UCSD-AML1 (cell line): ENCODE measurements at regions not wholly inside any gene's neighbourhood (a gene's known extent, or its start where the extent isn't known, plus 50 kb on each side); places are given as distances from the start of the nearest gene placed in this dataset.
"Not testable (repeated sequence)": the region's sequence is repeated elsewhere in the genome, so short reads cannot be mapped to it uniquely, and the experiment has no call there.

Source experiments
- DNase-seq: peaks from one replicate; lab custom pipeline; 2025; ENCODE audit not compliant: unreplicated experiment; lab: John Stamatoyannopoulos, UW

DNA sequence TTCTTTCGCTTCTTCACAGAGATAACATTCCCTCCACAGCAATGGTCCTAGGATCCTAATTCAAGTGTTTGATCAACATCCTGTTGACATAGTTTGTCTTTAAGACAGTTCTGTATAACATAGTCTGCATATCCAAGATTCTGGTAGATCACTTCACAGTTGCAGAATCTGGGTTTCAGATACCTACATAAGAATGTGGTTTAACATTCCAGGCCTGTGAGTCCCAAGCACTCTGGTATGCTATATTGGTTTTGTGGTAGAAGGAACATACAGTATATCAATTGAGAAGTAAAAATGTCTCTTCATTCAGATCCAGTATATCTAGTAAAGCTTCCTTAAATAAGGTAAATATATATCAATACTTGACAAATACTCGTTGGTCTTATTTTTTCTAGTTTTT lies 914.2 kb upstream of the CDH6 start:
- DNase-seq, result no peak

DNA sequence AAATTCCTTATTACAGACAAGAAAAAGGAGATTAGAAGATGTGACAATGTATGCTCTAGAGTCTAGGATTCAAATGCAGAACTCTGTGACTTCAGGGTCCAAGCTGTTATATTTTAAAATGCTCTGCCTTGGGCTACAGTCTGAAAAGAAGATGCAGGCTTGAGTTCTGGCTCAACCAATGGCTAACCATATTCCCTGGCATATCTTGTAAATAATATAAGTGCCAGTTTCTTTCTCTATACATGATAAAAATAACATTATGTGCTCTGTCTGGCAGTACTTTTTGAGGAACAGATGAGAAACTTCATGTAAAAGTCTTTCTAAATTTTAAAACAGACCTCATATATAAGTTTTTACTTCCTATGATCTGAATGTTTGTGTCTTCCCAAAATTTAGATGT lies 926.5 kb upstream of the CDH6 start:
- DNase-seq, result no peak

DNA sequence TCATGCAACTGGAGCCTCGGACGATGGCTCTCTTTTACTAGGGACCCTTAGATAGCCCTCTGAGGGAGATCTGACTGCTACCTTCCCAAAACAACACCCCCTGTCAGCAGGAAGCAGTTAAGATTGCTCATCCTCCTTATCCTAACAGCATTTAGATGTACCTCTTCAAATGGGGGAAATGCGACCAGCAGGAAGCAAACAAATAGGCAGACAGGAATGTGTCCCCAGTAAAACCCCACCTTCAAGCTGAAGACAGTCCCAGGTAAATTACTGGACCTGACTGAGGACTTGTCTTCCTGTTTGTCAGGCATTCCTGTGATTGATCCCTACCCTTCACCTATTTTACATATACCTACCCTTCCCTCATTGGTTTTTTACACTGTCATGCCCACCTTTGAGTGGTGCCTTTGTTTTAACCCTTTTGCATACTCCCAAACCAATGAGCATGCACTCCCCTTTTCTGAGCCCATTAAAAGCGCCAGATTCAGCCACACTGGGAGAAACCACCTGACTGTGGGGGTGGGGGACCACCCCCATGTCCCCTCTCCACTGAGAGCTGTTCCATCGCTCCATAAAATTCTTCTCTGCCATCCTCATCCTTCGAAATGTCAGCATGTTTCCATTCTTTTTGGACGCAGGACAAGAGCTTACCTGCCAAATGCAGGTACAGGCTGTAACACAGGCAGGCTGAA lies 954.0 kb upstream of the CDH6 start:
- DNase-seq, result no peak

DNA sequence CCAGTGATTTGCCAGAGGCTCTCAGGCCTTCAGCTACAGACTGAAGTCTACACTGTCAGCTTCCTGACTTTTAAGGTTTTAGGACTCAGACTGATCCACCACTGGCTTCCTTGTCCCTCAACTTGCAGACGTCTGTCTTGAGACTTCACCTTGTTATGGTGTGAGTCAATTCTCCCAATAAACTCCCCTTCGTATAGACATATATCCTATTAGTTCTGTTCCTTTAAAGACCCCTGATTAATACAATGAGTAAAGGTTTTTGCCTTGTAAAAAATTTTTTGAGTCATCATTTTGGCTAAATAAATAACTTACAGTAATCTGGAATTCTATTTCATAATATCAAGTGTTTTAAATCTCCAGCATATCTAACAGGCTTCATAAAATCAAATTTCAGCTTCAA lies 956.3 kb upstream of the CDH6 start:
- DNase-seq, result no peak

DNA sequence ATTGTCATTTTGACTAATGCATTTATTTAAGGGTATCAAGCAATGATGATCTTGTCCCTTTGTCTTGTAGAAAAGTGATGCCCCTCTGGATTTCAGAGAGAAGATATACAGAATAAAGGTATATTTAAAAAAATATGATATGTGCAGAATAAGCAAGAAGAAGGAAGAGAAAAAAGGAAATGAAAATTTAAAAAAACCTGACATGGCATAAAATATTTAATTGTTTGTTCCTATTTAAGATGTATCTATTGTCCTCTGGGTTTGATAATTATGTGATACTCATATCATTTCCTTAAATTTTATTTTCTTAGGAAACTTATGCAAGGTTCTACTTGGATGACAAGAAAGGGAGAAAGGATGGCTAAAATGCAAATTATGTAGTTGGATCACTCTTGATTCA lies 983.7 kb upstream of the CDH6 start:
- DNase-seq, result no peak

DNA sequence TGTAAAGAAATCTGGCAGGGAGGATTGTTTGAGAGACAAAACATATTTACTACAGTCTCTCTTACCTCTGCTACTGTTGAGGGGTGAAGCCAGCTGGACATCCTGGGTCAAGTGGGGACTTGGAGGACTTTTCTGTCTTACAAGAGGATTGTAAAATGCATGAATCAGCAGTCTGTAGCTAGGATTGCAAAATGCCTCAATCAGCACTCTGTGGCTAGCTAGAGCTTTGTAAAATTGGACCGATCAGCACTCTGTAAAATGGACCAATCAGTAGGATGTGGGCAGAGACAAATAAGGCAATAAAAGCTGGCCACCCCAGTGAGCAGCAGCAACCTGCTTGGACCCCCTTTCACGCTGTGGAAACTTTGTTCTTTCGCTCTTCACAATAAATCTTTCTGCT lies 995.8 kb upstream of the CDH6 start:
- no peak for DNase-seq

DNA sequence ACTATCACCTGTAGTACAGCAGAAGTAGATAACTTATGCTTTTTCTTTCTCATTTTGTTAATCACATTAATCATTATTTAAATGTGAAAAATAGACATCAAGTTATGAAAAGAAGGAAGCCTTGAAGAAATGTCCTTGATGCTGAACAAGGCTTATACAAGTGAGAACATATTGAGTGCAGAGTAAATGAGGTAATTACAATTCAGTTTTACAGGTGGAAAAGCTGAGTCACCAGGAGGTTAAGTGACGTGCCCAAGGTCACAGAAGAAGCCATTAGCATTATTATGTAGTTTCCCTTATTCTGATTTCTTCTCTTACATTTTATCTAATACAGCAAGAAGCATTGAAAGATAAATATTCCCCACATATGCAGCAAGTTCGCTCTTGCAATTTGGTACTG lies 998.5 kb upstream of the CDH6 start:
- no peak for DNase-seq

DNA sequence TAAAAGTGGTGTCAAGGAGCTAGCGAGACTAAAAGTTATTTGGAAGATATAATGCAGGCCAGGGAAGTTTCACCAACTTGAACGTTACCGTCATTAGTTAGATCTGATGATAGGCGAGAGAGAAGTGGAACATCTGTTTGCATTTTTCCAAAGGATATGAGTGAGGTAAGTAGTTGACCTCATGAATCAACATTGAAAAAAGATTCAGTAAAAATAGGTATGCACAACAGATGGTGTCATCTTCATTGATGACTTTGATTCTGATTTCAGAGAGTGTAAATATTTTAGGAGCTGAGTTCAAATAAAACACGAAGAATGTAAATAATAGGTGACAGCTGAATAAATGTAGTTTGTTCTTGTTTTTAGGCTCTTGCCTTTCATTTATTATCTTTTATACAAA lies 998.9 kb upstream of the CDH6 start:
- DNase-seq, result no peak

DNA sequence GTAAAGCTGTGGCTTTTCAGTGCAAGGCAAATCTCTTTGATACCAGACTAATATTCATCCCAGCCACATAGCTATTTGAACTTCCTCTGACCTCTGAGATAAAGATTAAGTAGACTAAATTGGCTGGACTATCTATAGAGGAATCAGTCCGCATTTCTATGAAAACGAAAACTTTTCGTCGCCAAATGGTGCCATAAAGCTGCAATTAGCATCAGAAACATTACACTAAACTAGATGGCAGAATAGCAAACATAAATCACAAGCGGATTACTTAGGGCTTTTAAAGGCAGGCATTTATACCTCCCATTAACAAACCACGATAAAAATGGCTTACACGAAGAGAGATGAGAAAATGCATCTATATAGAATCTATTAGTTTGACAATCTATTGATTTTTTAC lies 1009.7 kb upstream of the CDH6 start:
- DNase-seq, result no peak

DNA sequence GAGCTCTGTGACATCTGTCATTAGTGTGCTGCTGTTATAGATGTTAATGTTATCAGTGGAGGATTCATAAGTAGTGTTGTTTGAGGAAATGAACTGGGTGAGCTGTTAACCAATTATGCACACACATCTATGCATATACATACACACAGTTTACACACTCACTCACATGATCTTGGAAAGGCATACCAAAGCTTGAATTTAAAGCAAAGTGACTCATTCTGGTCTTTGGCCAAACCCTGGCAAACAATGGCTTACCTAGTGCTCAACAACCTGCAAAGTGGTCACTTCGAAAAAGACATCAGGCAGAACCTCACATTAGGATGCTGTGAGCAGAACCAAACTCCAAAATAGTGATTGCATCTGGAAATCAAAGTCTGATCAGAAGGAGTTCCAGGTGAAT lies 1037.3 kb upstream of the CDH6 start:
- DNase-seq, result no peak

DNA sequence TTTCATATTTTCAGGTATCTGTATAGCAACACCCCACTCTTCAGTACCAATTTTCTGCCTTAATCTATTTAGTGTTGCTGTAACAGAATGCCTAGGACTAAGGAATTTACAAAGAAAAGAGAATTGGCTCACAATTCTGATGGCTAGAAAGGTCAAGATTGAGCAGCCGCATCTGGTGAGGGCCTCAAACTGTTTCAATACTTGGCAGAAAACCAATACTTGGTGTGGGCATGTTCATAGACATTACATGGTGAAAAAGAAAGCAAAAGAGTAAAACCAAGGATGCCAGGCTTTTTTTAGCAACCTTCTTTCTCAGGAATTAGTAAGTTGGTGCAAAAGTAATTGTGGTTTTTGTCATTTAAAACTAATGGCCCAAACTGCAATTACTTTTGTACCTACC lies 1041.1 kb upstream of the CDH6 start:
- DNase-seq, result no peak

DNA sequence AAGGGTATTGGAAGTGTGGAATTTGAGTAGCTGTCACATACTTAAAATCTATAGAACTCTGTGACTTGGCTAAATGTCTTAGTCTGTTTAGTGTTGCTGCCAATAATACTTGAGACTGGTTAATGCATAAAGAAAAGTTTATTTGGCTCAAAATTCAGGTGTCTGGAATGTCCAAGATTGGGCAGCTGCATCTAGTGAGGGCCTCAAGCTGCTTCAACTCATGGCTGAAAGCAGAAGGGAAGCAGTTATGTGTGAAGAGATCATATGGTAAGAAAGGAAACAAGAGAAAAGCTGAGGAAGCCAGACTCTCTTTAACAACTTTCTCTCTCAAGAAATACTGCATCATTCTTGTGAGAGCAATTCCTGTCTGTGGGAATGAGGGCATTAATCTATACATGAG lies 1043.3 kb upstream of the CDH6 start:
- DNase-seq, result no peak

DNA sequence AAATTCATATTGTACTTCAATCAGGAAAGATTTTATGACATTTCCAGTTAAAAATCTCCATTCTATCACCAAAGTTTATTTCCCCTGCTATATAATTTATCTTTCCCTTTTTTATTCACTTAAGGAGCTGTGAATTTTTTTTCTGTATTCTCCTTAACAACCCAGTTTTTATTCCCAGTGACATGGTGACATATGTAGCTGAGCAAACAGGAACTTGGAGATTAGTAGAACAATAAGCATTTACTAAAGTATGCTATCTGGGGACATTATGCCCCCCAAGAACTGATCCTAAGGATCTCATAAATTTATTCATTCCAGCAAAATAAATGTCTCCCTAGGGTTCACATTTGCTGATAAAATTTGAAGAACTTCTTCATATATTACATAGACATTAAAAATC lies 1044.0 kb upstream of the CDH6 start:
- no peak for DNase-seq

DNA sequence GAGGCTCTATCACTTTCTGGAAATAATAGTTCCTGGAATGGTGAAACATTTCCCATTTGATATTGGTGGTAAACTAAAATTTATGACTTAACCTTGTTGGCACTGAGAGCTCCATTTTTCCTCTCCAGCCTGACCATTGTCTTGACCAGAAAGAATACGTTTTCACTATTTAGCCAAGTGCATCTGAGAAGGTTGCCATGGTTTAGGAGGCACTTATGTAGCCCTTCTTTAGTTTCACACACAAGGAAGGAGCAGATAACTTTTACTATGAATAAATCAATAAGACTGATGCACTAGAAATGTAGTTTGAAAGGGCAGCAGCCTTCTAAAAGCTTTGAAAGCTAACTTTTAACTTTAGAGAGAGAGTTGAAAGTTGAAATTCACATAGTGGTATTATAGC lies 1045.5 kb upstream of the CDH6 start:
- DNase-seq, result no peak

DNA sequence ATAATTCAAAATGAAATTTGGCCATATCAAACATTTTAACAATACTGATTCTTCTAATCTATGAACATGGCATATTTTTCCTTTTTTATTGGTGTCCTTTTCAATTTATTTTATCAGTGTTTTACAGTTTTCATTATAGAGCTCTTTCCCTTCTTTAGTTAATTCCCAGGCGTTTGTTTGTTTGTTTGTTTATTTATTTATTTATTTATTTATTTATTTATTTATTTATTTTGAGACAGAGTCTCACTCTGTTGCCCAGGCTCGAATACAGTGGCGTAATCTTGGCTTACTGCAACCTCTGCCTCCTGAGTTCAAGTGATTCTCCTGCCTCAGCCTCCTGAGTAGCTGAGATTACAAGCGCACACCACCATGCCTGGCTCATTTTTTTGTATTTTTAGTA lies 1049.4 kb upstream of the CDH6 start:
- not testable (repeated sequence) for DNase-seq

DNA sequence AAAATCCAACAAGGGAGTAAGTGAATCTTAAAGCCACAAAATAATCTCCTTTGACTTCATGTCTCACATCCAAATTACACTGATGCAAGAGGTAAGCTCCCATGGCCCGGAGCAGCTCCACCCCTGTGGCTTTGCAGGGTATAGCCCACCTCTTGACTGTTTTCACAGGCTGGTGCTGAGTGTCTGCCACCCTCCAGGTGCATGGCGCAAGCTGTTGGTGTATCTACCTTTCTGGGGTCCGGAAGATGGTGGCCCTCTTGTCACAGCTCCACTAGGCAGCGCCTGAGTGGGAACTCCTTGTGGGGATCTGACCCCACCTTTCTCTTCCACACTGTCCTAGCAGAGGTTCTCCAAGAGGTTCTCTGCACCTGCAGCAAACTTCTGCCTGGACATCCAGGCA lies 1051.1 kb upstream of the CDH6 start:
- no peak for DNase-seq

DNA sequence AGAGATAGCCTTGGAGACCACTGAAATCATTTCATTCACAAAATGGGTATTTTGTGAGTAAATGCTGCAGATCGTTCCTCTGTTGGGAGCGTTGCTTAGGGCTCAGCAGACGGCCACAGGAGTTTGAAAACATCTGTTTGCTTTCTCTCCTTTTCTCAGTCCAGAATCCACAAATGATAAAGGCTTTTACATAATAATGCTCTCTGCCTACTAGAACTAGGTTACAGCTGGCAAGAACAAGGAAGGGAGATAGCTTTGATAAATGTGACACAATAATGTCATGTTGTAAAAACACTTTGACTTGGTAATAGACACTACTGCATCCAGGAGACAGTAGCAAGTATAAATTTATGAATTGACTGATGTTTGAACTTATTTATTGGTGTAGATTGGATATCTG lies 1072.4 kb upstream of the CDH6 start:
- no peak for DNase-seq

DNA sequence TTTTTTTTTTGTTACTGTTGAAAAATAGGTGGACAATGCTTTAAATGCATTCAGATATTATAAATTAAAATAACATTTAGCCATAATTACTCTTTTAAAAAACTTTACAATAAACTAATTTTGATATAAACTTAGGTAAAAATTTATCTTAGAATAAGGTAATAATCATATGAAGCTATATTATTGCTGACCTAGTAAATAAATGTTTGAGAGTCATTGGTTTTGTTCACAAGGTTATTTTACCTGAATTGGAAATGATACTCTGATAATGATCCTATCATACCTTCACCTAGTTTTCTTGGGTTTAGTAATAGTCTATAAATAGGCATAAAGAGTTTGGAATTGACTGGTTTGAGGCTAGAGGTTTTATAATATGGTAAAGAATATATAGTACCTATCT lies 1076.4 kb upstream of the CDH6 start:
- no peak for DNase-seq

DNA sequence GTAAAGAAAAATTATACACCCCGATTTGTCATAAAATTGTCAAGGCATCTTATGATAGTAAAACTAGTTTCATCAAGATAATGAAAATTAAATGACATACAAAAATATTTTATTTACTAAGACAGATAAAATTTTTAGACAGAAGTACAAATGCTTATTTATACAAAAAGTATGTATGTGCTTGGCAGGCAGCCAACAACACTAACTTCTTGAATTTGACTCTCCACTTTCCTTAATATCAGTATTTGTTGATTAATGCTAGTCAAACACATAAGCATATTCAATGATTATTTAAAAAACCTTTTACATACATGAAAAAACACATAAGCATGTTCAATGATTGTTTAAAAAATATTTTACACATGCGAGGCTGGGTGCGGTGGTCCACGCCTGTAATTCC lies 1079.9 kb upstream of the CDH6 start:
- DNase-seq, result no peak

DNA sequence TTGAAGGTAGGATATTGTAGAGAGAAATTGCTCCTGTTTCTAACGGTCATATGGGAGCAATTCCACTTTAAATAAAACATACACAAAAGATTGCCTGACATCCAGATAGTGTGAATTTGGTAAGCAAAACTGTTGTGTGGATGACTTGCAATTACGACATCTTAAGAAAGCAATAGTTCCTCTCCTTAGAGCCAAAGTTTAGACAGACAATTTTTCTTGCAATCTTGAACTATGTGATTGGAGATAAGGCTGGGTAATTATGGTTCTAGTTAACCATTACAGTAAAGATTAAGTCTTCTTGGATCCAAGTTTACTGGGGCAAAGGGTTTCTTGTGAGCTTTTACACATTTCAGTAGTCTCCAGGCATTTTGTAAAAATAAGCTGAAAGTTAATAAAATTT lies 1080.6 kb upstream of the CDH6 start:
- no peak for DNase-seq

DNA sequence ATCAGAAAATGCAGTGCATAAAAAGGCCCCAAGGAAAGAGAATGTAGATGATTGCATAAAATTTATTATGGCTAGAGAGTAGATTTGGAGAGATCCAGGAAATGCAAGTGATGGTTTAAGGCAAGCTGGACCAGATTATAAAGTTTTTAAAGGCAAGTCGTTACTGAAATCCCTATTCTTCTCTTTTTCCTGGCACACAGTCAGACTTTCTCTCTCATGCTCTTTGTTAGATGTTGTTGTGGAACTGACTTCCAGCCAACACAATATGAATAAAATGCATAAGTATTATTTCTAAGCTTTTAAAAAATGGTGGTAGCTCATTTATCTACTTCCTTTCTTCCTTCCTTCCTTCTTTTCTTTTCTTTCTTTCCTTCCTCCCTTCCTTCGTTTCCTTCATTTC lies 1085.4 kb upstream of the CDH6 start:
- DNase-seq, result no peak

DNA sequence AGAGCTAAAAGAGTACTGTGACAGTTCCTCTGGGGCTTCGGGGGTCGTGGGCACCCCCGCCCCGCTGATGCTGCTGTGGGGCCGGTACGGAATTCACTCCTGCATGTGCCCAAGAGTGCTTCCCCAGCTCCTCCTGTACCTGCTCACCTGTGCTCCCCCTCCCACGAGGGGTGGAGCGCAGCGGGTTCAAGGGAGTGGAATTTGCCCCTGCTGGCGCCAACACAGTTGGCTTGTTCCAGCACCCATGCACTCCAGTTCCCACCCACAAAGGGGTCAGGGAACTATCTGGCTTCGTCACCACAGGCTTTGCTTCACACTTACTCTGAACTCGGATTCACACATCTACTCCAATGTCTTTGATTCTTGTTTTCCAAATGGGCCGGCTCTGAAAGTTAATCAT lies 1086.9 kb upstream of the CDH6 start:
- no peak for DNase-seq

DNA sequence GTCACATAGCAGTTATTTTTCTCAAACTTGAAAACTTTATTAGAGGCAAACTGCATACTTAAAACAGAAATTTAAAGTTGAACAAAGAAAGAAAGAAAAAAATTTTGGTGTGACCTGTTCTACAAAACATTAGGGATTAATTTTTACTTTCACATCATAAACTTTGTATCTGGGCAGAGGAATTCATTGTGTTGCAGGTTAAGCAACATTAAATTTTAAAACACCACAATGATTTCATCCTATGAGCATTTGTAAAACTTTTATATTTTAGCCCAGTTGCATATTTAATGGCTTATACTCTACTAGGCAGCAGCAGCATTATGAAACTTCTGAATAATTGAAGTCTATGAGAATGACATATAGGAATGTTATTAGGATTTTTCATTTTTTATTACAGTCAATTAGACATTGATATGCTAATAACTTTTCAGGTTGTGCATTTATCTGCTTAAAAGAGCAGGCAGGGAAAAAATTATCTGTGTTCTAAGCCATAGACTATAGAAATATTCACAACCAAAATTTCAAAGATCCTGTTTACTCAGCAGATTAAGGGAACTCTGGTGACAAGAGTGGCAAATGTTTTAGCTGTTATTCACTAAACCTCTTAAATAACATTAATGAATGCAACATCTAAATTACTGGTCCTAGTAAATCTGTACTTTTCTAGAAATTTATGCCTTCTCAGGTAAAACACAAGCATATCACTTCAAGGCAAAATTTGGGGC lies 1088.5 kb upstream of the CDH6 start:
- DNase-seq, result no peak
